GM12892 (cell line): ENCODE measurements at regions not wholly inside any gene's neighbourhood (a gene's known extent, or its start where the extent isn't known, plus 50 kb on each side); places are given as distances from the start of the nearest gene placed in this dataset.
"Not testable (repeated sequence)": the region's sequence is repeated elsewhere in the genome, so short reads cannot be mapped to it uniquely, and the experiment has no call there.

Experiments used
- DNase-seq: peaks from one replicate; pipeline ENCODE4 v3.0.0; 2011; ENCODE audit not compliant: insufficient read length
- FAIRE-seq: peaks from 2 replicates; lab custom pipeline; 2011; peaks lifted over from hg19 to GRCh38; lab: Jason Lieb, UNC
- POLR2A ChIP-seq: IDR thresholded peaks from 2 replicates; pipeline ENCODE4 v1.6.1; 2011; ENCODE audit warnings: low read depth, low read length, control low read depth
- POLR2AphosphoS5 ChIP-seq: IDR thresholded peaks from 2 replicates; pipeline ENCODE4 v1.6.1; 2011; ENCODE audit warnings: low read depth, low read length, control low read depth
- TAF1 ChIP-seq: IDR thresholded peaks from 2 replicates; pipeline ENCODE4 v1.6.1; 2011; ENCODE audit warnings: low read depth, mild to moderate bottlenecking, control low read depth, low read length, borderline replicate concordance

- TF ChIP-seq TAF1 (no peak), POLR2AphosphoS5 (no peak), POLR2A (no peak)
- no peak for FAIRE-seq
These were observed 141.8 kb downstream of the POLR1F start for GRCh38 chr7:19567011-19567410.

GRCh38 chr7:19565602-19566001, 143.2 kb downstream of the POLR1F start:
- TF ChIP-seq POLR2AphosphoS5 (no peak), TAF1 (no peak), POLR2A (no peak)
- DNase-seq (no peak), FAIRE-seq (no peak)

More at GRCh38 chr7:19567011-19567410, 141.8 kb downstream of the POLR1F start:
- DNase-seq: no peak

DNA sequence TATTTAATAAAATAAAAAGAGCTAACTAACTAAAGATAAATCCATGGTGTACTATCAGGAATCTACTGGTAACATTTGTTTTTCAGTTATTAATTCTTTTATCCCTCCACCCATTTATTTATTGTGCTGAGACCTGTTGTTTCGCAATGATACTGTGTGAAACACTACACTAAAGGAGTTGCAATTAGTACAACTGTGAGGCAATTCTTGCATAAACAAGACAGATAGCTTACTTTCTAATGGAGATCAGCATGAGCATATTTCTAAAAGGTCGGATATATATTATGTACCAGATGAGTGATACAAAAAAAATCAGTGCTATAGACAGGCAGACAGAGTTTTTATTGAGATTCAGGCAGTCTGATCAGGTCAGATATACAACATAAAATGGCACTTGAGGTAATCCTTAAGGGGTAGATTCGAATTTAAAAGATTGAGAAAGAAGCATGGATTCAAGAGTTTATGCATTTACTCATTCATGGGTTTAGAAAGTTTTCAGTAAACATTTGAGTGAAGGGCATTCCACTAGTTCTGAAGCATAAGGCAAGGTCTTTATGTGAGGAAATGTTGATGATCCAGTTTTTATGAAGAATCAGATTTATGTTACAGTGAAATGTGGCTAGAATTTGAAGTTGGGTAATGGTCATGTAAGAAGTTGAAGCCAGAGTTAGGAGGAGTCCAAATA, 147.6 kb downstream of the POLR1F start:
- no peak for TF ChIP-seq TAF1
- TF ChIP-seq POLR2A: no peak
- TF ChIP-seq POLR2AphosphoS5: no peak
- DNase-seq (no peak), FAIRE-seq (no peak)

DNA sequence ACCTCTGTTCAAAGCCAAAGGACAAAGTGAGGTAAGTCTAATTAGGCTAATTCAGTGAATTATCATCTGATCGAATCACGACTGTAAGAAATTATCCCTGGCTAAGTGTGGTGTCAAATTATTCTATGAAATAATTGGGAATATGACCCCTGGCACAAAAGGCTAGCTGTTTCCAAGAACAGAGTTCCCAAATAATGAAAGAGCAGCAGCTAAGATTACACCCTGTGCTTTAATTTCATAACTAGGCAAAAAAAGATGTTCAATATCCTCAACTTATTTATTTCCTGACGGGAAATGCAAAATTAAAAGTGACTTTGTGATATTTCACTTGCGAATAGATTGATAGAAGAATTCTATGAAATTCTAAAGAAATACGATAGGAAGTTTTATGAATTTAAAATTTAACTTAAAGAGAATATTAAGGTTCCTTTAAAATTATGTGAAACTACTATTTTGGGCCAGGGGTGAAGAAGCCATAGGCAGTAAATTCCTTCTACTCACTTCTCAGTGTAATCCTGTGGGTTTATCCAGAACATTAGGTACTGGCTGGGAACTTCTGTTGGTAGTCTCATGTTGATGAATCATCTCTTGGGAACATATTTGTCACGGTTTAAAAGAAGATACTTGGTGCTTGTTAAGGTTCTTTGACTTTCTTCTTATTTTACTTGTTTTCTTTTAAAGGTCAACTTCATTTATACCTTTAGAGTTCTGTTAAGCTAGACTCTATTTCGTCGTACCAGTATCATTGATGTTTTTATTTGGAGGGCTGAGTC, 148.5 kb downstream of the POLR1F start:
- FAIRE-seq (no peak), DNase-seq (no peak)
- no peak for TF ChIP-seq TAF1
- TF ChIP-seq POLR2A: no peak
- no peak for TF ChIP-seq POLR2AphosphoS5

DNA sequence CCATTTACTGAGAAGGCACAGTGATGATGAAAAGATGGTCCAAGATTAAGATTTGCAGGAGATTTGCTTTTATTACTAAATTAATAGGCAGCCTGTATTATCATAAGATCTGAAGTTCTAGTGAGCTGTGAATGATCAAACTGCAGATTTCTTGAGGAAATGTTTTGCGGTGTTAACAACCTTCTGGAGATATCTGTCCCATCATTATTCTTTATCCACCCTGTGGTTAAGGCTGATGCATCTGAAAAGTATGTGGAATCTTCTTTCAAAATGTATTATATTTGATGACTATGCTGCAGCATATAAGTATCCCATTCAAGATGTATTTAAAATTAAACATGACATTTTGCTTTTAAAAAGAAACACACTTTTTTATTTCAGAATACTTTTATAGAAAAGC, 150.3 kb downstream of the POLR1F start:
- TF ChIP-seq POLR2A: no peak
- FAIRE-seq (no peak), DNase-seq (no peak)

GRCh38 chr7:19557726-19558465, 150.9 kb downstream of the POLR1F start:
- no peak for FAIRE-seq
- TF ChIP-seq POLR2AphosphoS5 (no peak), TAF1 (no peak), POLR2A (no peak)

GRCh38 chr7:19554581-19554980, 154.3 kb downstream of the POLR1F start:
- TF ChIP-seq TAF1: no peak
- TF ChIP-seq POLR2AphosphoS5: no peak
- TF ChIP-seq POLR2A: no peak
- FAIRE-seq (no peak), DNase-seq (no peak)

More at GRCh38 chr7:19557726-19558465, 150.9 kb downstream of the POLR1F start:
- DNase-seq: no peak

- FAIRE-seq: no peak
- no peak for DNase-seq
- TF ChIP-seq POLR2A (no peak), TAF1 (no peak), POLR2AphosphoS5 (no peak)
These were observed 156.3 kb downstream of the POLR1F start for GRCh38 chr7:19552576-19552975.

DNA sequence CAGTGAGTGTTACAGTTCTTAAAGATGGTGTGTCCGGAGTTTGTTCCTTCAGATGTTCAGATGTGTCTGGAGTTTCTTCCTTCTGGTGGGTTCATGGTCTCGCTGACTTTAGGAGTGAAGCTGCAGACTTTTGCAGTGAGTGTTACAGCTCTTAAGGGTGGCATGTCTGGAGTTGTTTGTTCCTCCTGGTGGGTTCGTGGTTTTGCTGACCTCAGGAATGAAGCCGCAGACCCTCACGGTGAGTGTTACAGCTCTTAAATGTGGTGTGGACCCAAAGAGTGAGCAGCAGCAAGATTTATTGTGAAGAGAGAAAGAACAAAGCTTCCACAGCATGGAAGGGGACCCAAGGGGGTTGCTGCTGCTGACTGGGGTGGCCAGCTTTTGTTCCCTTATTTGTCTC, 159.6 kb downstream of the POLR1F start:
- FAIRE-seq, DNase-seq: not testable (repeated sequence)

GRCh38 chr7:19537942-19538401, 170.9 kb downstream of the POLR1F start:
- no peak for FAIRE-seq
- no peak for DNase-seq
- TF ChIP-seq POLR2AphosphoS5: no peak
- no peak for TF ChIP-seq TAF1
- no peak for TF ChIP-seq POLR2A

DNA sequence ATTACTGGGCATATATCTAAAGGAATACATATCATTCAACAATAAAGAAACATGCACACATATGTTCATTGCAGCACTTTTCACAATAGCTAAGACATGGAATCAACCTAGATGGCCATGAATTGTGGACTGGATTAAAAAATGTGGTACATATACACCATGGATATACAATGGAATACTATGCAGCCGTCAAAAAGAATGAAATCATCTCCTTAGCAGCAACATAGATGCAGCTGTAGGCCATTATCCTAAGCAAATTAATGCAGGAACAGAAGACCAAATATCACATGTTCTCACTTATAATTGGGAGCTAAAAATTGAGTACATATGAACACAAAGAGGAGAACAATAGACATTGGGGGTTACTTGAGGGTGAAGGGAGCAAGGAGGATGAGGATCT, 175.6 kb downstream of the POLR1F start:
- DNase-seq (no peak), FAIRE-seq (no peak)
- TF ChIP-seq POLR2AphosphoS5 (no peak), TAF1 (no peak), POLR2A (no peak)

DNA sequence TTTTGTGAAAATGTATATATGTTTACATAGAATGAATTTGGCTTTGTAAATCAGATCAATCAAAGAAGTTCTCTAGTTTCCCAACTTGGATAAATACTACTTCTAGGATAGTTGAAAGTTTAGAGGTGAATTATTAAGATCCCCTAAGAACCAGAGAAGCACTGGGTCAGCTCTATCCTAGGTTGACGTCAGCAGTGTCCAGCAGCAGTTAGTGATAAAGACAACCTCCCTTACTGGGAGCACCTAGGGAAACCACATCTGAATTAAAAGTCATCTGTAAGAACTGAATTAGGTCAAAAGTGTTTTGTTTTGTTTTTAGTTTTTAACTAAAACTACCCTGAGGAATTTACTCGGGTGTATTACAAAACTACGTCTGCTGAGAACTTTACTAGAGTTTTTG, 178.0 kb downstream of the POLR1F start:
- DNase-seq (no peak), FAIRE-seq (no peak)
- no peak for TF ChIP-seq POLR2AphosphoS5
- no peak for TF ChIP-seq TAF1
- TF ChIP-seq POLR2A: no peak
